Lower lobe of right lung (tissue), 2 donors: ENCODE measurements at regions not wholly inside any gene's neighbourhood (a gene's known extent, or its start where the extent isn't known, plus 50 kb on each side); places are given as distances from the start of the nearest gene placed in this dataset.
"Not testable (repeated sequence)": the region's sequence is repeated elsewhere in the genome, so short reads cannot be mapped to it uniquely, and the experiment has no call there.

Source experiments
- ATAC-seq, 2 donors: fragments of 200-7000 bp; cut with Tn5 transposase; one replicate each; pipeline ENCODE4 v1.9.1; 2020 to 2022; ENCODE audit warnings: mild to moderate bottlenecking in 2 of 2, moderate library complexity in 2 of 2
- DNase-seq: peaks from one replicate; pipeline ENCODE4 v3.0.0-alpha.2; 2020
- H3K27ac ChIP-seq: fragments of 200-600 bp; one replicate; pipeline ENCODE4 v1.8.0; 2022
- H3K27me3 ChIP-seq: fragments of 200-600 bp; one replicate; pipeline ENCODE4 v1.8.0; 2022; ENCODE audit warnings: low read depth
- H3K36me3 ChIP-seq: fragments of 200-600 bp; one replicate; pipeline ENCODE4 v1.8.0; 2022; ENCODE audit warnings: mild to moderate bottlenecking
- H3K4me1 ChIP-seq: fragments of 200-600 bp; one replicate; pipeline ENCODE4 v1.8.0; 2022
- H3K4me3 ChIP-seq: fragments of 200-600 bp; one replicate; pipeline ENCODE4 v1.8.0; 2022; ENCODE audit warnings: mild to moderate bottlenecking
- H3K9me3 ChIP-seq: fragments of 200-600 bp; one replicate; pipeline ENCODE4 v1.8.0; 2022
- intact Hi-C: fragments of 100-400 bp; cut with DNase I; formaldehyde crosslinking; loops from one replicate; pipeline ENCODE4 v1.11.0; 2022
- TF ChIP-seq, protein P1 (sequence below): fragments of 200-600 bp; IDR thresholded peaks from one replicate; pipeline ENCODE4 v1.8.0; 2022; ENCODE audit warnings: antibody characterized with exemption, mild to moderate bottlenecking
- donor health status: DM: no; HTN: yes; CAD: no; lungs with severe emphysema.

DNA sequence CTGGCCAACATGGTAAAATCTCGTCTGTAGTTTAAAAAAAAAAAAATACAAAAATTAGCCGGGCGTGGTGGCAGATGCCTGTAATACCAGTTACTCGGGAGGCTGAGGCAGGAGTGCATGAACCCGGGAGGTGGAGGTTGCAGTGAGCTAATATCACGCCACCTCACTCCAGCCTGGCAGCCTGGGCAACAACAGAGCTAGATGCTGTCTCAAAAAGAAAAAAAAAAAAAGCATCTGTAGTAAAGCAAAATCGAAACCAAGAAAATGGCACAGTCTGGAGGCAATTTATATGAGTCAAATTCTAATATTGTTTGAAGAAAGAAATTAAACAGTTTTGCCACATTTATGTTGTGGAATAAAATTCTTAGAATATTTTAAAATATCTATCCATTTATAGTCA, 365.0 kb upstream of the CHORDC1 start:
- intact Hi-C loops: no loop called here
- Histone ChIP-seq H3K27ac (no peak overlapping the region), H3K4me3 (no peak overlapping the region), H3K9me3 (no peaks in the 10 kb centered on the region), H3K27me3 (no peaks in the 10 kb centered on the region), H3K4me1 (no peaks in the 10 kb centered on the region), H3K36me3 (no peaks in the 10 kb centered on the region)
- DNase-seq: no peak
- ATAC-seq: no peak
- TF ChIP-seq, protein P1, sequence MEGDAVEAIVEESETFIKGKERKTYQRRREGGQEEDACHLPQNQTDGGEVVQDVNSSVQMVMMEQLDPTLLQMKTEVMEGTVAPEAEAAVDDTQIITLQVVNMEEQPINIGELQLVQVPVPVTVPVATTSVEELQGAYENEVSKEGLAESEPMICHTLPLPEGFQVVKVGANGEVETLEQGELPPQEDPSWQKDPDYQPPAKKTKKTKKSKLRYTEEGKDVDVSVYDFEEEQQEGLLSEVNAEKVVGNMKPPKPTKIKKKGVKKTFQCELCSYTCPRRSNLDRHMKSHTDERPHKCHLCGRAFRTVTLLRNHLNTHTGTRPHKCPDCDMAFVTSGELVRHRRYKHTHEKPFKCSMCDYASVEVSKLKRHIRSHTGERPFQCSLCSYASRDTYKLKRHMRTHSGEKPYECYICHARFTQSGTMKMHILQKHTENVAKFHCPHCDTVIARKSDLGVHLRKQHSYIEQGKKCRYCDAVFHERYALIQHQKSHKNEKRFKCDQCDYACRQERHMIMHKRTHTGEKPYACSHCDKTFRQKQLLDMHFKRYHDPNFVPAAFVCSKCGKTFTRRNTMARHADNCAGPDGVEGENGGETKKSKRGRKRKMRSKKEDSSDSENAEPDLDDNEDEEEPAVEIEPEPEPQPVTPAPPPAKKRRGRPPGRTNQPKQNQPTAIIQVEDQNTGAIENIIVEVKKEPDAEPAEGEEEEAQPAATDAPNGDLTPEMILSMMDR: no peak

DNA sequence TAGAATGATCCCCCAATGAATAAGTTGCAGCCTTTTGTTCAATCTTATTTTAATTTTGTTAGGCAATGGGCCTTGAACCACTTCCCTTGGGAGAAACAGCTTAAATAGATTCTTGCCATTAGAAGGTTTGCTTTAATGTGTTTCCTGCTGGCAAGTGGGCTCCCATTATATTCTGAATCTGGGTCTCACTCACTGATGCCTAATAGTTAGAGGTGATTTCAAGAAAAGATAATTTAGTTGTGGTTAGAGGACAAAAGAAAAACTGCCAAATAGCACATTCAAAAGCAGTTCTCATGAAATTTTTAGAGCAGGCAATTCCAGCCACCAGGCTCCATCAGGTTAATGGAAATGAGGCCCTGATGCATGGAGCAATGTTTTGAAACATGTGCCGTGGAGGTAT, 362.6 kb upstream of the CHORDC1 start:
- TF ChIP-seq, protein P1: no peak

DNA sequence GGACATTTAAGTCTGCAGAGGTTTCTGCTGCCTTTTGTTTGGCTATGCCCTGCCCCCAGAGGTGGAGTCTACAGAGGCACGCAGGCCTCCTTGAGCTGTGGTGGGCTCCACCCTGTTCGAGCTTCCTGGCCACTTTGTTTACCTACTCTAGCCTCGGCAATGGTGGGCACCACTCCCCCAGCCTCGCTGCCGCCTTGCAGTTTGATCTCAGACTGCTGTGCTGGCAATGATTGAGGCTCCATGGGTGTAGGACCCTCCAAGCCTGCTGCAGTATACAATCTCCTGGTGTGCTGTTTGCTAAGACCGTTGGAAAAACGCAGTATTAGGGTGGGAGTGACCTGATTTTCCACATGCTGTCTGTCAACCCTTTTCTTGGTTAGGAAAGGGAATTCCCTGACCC, 360.1 kb upstream of the CHORDC1 start:
- intact Hi-C loops, ATAC-seq, DNase-seq: not testable (repeated sequence)

More for the DNA sequence above, 362.6 kb upstream of the CHORDC1 start:
- Histone ChIP-seq H3K27me3 (no peaks in the 10 kb centered on the region), H3K4me1 (no peaks in the 10 kb centered on the region), H3K36me3 (no peaks in the 10 kb centered on the region), H3K9me3 (no peaks in the 10 kb centered on the region), H3K27ac (no peak overlapping the region), H3K4me3 (no peak overlapping the region)
- ATAC-seq (no peak), DNase-seq (no peak)
- intact Hi-C loops: no loop called here

DNA sequence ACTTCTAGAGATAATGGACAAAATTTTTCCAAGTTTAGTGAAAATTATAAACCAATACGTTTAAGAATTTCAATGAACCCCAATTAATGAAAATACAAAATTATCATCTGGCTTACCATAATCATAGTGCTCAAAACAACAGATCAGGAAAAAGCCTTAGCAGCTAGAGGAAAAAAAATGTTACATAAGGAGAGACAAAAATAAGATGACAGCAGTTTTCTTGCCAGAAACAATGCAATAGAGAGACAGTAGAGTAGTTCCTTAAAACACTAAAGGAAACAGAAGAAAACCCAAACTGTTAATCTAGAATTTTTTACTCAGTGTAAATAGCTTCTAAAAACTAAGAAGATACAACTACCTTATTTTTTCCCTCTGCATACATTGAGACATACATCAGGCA, 341.7 kb upstream of the CHORDC1 start:
- Histone ChIP-seq H3K9me3 (no peaks in the 10 kb centered on the region), H3K27ac (no peak overlapping the region), H3K27me3 (no peaks in the 10 kb centered on the region), H3K4me3 (no peak overlapping the region), H3K4me1 (no peaks in the 10 kb centered on the region), H3K36me3 (no peaks in the 10 kb centered on the region)
- TF ChIP-seq, protein P1: no peak
- ATAC-seq (no peak), DNase-seq (no peak)
- intact Hi-C loops: no loop called here

More for the DNA sequence above, 360.1 kb upstream of the CHORDC1 start:
- H3K36me3 ChIP-seq, H3K4me3 ChIP-seq, H3K9me3 ChIP-seq, H3K27ac ChIP-seq, H3K4me1 ChIP-seq, H3K27me3 ChIP-seq: not testable (repeated sequence)

DNA sequence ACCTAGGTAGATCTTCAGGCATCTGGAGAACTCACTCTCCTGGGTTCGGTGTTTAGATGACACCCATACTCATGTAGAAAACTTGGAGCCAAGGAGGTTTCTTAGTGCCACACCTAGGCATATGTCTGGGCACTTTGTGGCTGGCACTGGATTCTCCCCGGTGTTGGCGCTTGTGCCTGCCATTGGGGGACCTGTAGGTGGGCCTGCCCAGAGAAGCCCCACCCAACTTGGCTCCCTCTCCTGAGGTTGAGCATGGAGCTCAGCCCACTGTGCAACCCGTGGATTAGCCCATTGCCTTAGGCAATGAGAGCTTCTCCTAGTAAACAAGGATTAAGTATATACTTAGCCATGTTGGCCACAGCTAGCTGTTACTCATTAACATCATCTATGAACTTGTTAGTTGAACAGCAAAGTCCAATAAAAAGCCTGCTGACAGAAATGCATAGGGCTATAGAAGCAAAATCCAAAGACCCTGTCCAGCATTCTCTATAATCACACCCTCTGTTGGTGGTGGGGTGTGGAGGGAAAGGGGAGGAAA, 335.5 kb upstream of the CHORDC1 start:
- Histone ChIP-seq H3K4me1 (no peaks in the 10 kb centered on the region), H3K4me3 (no peak overlapping the region), H3K27ac (no peak overlapping the region), H3K9me3 (no peaks in the 10 kb centered on the region), H3K27me3 (no peaks in the 10 kb centered on the region), H3K36me3 (no peaks in the 10 kb centered on the region)
- TF ChIP-seq, protein P1: no peak
- intact Hi-C loops: no loop called here
- DNase-seq (no peak), ATAC-seq (no peak)

DNA sequence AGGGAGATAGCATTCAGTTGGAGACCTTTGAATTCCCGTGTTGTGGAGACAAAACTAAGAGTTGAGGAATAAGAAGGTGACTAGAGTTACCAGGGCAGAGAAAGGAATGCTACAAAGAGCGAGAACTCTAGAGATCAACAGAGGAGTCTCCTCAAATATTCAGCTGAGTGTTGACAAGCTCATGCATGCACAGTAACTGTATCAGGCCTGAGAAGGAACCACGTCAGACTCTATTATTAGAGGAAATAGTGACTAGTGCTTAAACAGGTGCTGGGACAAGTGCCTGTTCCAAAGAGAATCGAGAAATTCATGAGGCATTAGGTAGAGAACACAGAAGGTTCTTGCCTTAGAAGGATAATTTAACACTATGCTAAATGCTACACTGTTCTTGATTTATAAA, 333.8 kb upstream of the CHORDC1 start:
- Histone ChIP-seq H3K9me3 (no peaks in the 10 kb centered on the region), H3K4me1 (no peaks in the 10 kb centered on the region), H3K27ac (no peak overlapping the region), H3K36me3 (no peaks in the 10 kb centered on the region), H3K27me3 (no peaks in the 10 kb centered on the region), H3K4me3 (no peak overlapping the region)
- ATAC-seq (peak in 1 of 2 donors; percentile 42), DNase-seq (no peak)
- TF ChIP-seq, protein P1: no peak
- intact Hi-C loops: no loop called here
